OCI-LY7 (cell line): ENCODE measurements at regions not wholly inside any gene's neighbourhood (a gene's known extent, or its start where the extent isn't known, plus 50 kb on each side); places are given as distances from the start of the nearest gene placed in this dataset.

ENCODE experiments used
- BruUV-seq: library from RNA; stranded (reverse); fragments of 400-500 nt; replicated peaks from 2 replicates; lab custom pipeline; 2021; lab: Mats Ljungman, UMichigan
- CTCF ChIA-PET: fragments of 300-600 bp; sonication (Branson Sonifier 250); formaldehyde crosslinking; loops from one replicate; lab custom pipeline; 2022; ENCODE audit warnings: antibody characterized with exemption; ENCODE audit not compliant: unreplicated experiment; lab: Charles Lee
- POLR2A ChIA-PET: fragments of 300-600 bp; sonication (Branson Sonifier 250); formaldehyde crosslinking; loops from one replicate; lab custom pipeline; 2022; ENCODE audit warnings: antibody characterized with exemption; lab: Charles Lee
- DNase-seq: peaks from one replicate; pipeline ENCODE4 v3.0.0-alpha.2; 2015; ENCODE audit warnings: low spot score
- H2AFZ ChIP-seq: fragments of 200-600 bp; sonication (generic), shearing (Covaris generic); 2 replicates; pipeline ENCODE4 v1.6.1; 2014; ENCODE audit warnings: mild to moderate bottlenecking, antibody characterized with exemption, low read length, moderate library complexity
- H3K27ac ChIP-seq: fragments of 200-600 bp; sonication (generic); 2 replicates; pipeline ENCODE4 v1.5.1; 2014; ENCODE audit warnings: mixed run types, low read depth, mild to moderate bottlenecking, moderate library complexity, low read length, inconsistent platforms; ENCODE audit not compliant: poor library complexity, severe bottlenecking
- H3K36me3 ChIP-seq: fragments of 200-600 bp; sonication (generic); 2 replicates; pipeline ENCODE4 v1.6.1; 2014; ENCODE audit warnings: mild to moderate bottlenecking, antibody characterized with exemption, low read length, moderate library complexity, mixed read lengths; ENCODE audit not compliant: insufficient read depth
- H3K4me1 ChIP-seq: fragments of 200-600 bp; sonication (generic); 2 replicates; pipeline ENCODE4 v1.5.1; 2014; ENCODE audit warnings: mild to moderate bottlenecking, low read length; ENCODE audit not compliant: insufficient read depth, poor library complexity, severe bottlenecking
- H3K4me2 ChIP-seq: fragments of 200-600 bp; sonication (generic); 2 replicates; pipeline ENCODE4 v1.6.1; 2014; ENCODE audit warnings: mild to moderate bottlenecking, low read length
- H3K4me3 ChIP-seq: fragments of 200-600 bp; sonication (generic); 2 replicates; pipeline ENCODE4 v1.5.1; 2014; ENCODE audit warnings: mild to moderate bottlenecking, low read depth, low read length; ENCODE audit not compliant: poor library complexity, severe bottlenecking
- H3K79me2 ChIP-seq: fragments of 200-600 bp; sonication (generic); 2 replicates; pipeline ENCODE4 v1.6.1; 2016; ENCODE audit warnings: low read depth, mild to moderate bottlenecking, low read length, moderate library complexity, mixed read lengths; ENCODE audit not compliant: insufficient read depth
- H3K9me2 ChIP-seq: fragments of 200-600 bp; sonication (generic); 2 replicates; pipeline ENCODE4 v1.6.1; 2016; ENCODE audit warnings: mild to moderate bottlenecking, low read length, mixed read lengths; ENCODE audit not compliant: insufficient read depth
- H3K9me3 ChIP-seq: fragments of 200-600 bp; sonication (generic); 2 replicates; pipeline ENCODE4 v1.6.1; 2014; ENCODE audit warnings: mild to moderate bottlenecking, mixed run types, low read length, mixed read lengths
- H4K20me1 ChIP-seq: fragments of 200-600 bp; sonication (generic); 2 replicates; pipeline ENCODE4 v1.6.1; 2014; ENCODE audit warnings: mild to moderate bottlenecking, antibody characterized with exemption, low read length, moderate library complexity, mixed read lengths; ENCODE audit not compliant: insufficient read depth
- EZH2phosphoT487 ChIP-seq: fragments of 200-600 bp; sonication (generic); IDR thresholded peaks from 2 replicates; pipeline ENCODE4 v1.6.1; 2018; ENCODE audit warnings: low read depth, borderline replicate concordance, mild to moderate bottlenecking, mixed run types, antibody characterized with exemption, low read length, moderate library complexity, mixed read lengths
- intact Hi-C: fragments of 100-400 bp; cut with micrococcal nuclease; formaldehyde crosslinking; loops from one replicate; pipeline ENCODE4 v1.10.0; 2022; ENCODE audit not compliant: unreplicated experiment
- TF ChIP-seq, protein P1 (sequence below): fragments of 200-600 bp; sonication (generic); conservative IDR thresholded peaks from 2 replicates; pipeline ENCODE4 v1.5.1; 2014; ENCODE audit warnings: mild to moderate bottlenecking, antibody characterized with exemption, low read length, moderate library complexity, mixed read lengths

DNA sequence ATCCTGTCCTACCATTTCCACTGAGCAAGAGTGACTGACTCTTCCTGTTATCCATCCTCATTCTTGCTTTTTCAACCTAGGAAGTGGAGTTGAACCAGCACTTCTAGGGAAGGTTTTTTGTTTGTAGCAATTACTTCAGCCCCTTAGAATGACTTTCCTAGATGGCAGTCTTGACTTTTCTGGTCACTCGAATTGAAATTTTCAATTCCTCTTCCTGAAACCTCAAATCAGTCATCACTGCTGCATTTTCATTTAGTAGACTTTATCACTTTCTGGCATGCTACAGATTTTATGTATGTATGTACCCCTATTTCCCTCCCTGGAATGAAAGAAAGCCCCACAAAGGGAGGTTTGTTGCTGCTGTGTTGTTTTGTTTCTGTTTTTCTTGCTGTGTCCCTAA lies 915.9 kb downstream of the PCDH17 start:
- ChIA-PET CTCF (no interaction called here), POLR2A (interaction anchor here (0.7 to 1.2 kb wide), 2 partner anchors 9 to 19 kb away, joined by 3 to 5 read pairs; no protein-coding TSS in a partner anchor)
- H3K4me3 ChIP-seq, result no peak overlapping the region
- no peaks in the 10 kb centered on the region for H3K9me2 ChIP-seq
- H3K79me2 ChIP-seq, result no peaks in the 10 kb centered on the region
- no peaks in the 10 kb centered on the region for H3K9me3 ChIP-seq
- TF ChIP-seq, protein P1, sequence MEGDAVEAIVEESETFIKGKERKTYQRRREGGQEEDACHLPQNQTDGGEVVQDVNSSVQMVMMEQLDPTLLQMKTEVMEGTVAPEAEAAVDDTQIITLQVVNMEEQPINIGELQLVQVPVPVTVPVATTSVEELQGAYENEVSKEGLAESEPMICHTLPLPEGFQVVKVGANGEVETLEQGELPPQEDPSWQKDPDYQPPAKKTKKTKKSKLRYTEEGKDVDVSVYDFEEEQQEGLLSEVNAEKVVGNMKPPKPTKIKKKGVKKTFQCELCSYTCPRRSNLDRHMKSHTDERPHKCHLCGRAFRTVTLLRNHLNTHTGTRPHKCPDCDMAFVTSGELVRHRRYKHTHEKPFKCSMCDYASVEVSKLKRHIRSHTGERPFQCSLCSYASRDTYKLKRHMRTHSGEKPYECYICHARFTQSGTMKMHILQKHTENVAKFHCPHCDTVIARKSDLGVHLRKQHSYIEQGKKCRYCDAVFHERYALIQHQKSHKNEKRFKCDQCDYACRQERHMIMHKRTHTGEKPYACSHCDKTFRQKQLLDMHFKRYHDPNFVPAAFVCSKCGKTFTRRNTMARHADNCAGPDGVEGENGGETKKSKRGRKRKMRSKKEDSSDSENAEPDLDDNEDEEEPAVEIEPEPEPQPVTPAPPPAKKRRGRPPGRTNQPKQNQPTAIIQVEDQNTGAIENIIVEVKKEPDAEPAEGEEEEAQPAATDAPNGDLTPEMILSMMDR, result no peak
- no peak for TF ChIP-seq EZH2phosphoT487
- no peak overlapping the region for H3K27ac ChIP-seq
- no peaks in the 10 kb centered on the region for H3K4me1 ChIP-seq
- no peaks in the 10 kb centered on the region for H4K20me1 ChIP-seq
- H2AFZ ChIP-seq, result no peak overlapping the region
- no peaks in the 10 kb centered on the region for H3K36me3 ChIP-seq
- BruUV-seq, result no TSS peak
- intact Hi-C loops, result no loop called here
- no peak overlapping the region for H3K4me2 ChIP-seq
- DNase-seq, result no peak

DNA sequence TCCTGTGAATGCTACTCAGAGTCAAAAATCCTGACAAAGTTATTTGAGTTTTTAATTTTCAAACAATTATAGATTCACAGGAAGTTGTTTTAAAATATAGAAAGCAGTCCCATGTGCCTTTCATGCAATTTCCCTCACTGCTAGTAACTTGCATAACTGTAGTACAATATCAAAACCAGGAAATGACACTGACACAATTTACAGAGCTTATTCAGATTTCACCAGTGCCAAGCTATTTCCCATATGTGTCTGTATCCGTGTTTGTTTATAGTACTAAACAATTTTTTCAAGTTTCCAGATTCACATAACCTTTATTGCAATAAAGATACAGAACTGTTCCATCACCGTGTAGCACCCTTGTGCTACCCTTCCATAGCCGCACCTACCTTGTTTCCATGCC lies 934.6 kb downstream of the PCDH17 start:
- ChIA-PET POLR2A (interaction anchor here (0.6 kb wide), 1 partner anchor 436 kb away, joined by 4 read pairs; no protein-coding TSS in a partner anchor), CTCF (no interaction called here)
- no peak for TF ChIP-seq EZH2phosphoT487
- TF ChIP-seq, protein P1, result no peak
- H3K27ac ChIP-seq, result no peak overlapping the region
- no peak overlapping the region for H3K4me2 ChIP-seq
- intact Hi-C loops, result no loop called here
- no peaks in the 10 kb centered on the region for H3K79me2 ChIP-seq
- no peaks in the 10 kb centered on the region for H3K9me2 ChIP-seq
- DNase-seq, result no peak
- BruUV-seq, result no TSS peak
- no peaks in the 10 kb centered on the region for H3K4me1 ChIP-seq
- H4K20me1 ChIP-seq, result no peaks in the 10 kb centered on the region
- no peak overlapping the region for H3K4me3 ChIP-seq
- H2AFZ ChIP-seq, result no peak overlapping the region
- H3K9me3 ChIP-seq, result no peaks in the 10 kb centered on the region
- H3K36me3 ChIP-seq, result no peaks in the 10 kb centered on the region

DNA sequence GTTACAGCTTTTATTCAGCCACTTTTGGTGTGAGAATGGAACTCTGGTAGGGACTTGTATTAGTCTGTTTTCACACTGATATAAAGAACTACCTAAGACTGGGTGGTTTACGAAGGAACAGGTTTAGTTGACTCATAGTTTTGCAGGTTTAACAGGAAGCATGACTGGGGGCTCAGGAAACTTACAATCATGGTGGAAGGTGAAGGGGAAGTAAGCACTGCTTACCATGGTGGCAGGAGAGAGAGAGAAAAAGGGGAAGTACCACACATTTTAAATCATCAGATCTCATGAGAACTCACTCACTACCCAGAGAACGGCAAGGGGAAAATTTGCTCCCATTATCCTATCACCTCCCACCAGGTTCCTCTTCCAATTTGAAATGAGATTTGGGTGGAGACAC lies 942.2 kb downstream of the PCDH17 start:
- H3K79me2 ChIP-seq, result no peaks in the 10 kb centered on the region
- intact Hi-C loops, result no loop called here
- DNase-seq, result peak; percentile 4
- peak overlapping the region; percentile 41; the same call in 1 of the 2 replicates for H2AFZ ChIP-seq
- no peaks in the 10 kb centered on the region for H3K4me1 ChIP-seq
- no peaks in the 10 kb centered on the region for H3K9me2 ChIP-seq
- TF ChIP-seq EZH2phosphoT487, result no peak
- TF ChIP-seq, protein P1, result no peak
- H3K9me3 ChIP-seq, result peaks cover 4% of the 10 kb centered on the region; the same call in 1 of the 2 replicates
- no peak overlapping the region for H3K4me3 ChIP-seq
- no TSS peak for BruUV-seq
- no peaks in the 10 kb centered on the region for H4K20me1 ChIP-seq
- ChIA-PET CTCF (no interaction called here), POLR2A (no interaction called here)
- H3K27ac ChIP-seq, result no peak overlapping the region
- H3K4me2 ChIP-seq, result no peak overlapping the region
- H3K36me3 ChIP-seq, result no peaks in the 10 kb centered on the region
